Ishikawa (cell line): ENCODE measurements at regions not wholly inside any gene's neighbourhood (a gene's known extent, or its start where the extent isn't known, plus 50 kb on each side); places are given as distances from the start of the nearest gene placed in this dataset.
A peak's percentile ranks its signal among the peaks of the same experiment; 100 is the strongest.

Source experiments
- CEBPB ChIP-seq: IDR thresholded peaks from 2 replicates; pipeline ENCODE4 v1.6.1; 2012
- CREB1 ChIP-seq: IDR thresholded peaks from 2 replicates; pipeline ENCODE4 v1.6.1; 2012; ENCODE audit warnings: low read depth
- EGR1 ChIP-seq: IDR thresholded peaks from 2 replicates; pipeline ENCODE4 v1.6.1; 2012
- EP300 ChIP-seq: IDR thresholded peaks from 2 replicates; pipeline ENCODE4 v1.6.1; 2012; ENCODE audit warnings: borderline replicate concordance
- FOXM1 ChIP-seq: IDR thresholded peaks from 2 replicates; pipeline ENCODE4 v1.6.1; 2012; ENCODE audit warnings: low read depth, borderline replicate concordance
- NFIC ChIP-seq: IDR thresholded peaks from 2 replicates; pipeline ENCODE4 v1.6.1; 2012
- RAD21 ChIP-seq: IDR thresholded peaks from 2 replicates; pipeline ENCODE4 v1.6.1; 2012; ENCODE audit warnings: low read depth
- REST ChIP-seq: IDR thresholded peaks from 2 replicates; pipeline ENCODE4 v1.6.1; 2012; ENCODE audit warnings: low read depth, mild to moderate bottlenecking
- TAF1 ChIP-seq: IDR thresholded peaks from 2 replicates; pipeline ENCODE4 v1.6.1; 2012; ENCODE audit warnings: low read depth, mild to moderate bottlenecking
- TCF12 ChIP-seq: IDR thresholded peaks from 2 replicates; pipeline ENCODE4 v1.6.1; 2012; ENCODE audit warnings: low read depth
- TEAD4 ChIP-seq: IDR thresholded peaks from 2 replicates; pipeline ENCODE4 v1.6.1; 2012
- YY1 ChIP-seq: IDR thresholded peaks from 2 replicates; pipeline ENCODE4 v1.6.1; 2012; ENCODE audit warnings: low read depth
- ZBTB7A ChIP-seq: IDR thresholded peaks from 2 replicates; pipeline ENCODE4 v1.6.1; 2012; ENCODE audit warnings: low read depth
- TF ChIP-seq, protein P1 (sequence below): IDR thresholded peaks from 2 replicates; pipeline ENCODE4 v1.6.1; 2012
- TF ChIP-seq, protein P2 (sequence below): IDR thresholded peaks from 2 replicates; pipeline ENCODE4 v1.6.1; 2012

DNA sequence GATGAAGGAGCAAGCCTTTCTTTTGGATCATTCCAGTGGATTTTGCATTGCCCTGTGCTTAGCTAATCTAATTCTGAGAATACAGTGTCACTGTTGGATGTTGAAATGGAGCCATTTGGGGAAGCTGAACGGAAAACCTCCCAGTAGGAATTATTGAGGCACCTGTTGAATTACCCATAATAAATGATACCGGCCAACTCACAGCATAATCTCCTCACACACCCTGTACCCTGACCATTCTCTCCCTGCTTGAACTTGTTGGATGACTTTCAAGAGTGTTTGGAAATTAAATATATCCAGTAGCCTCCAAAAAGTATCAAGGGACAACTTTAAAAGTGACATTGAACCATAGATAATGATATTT is 171.4 kb upstream of the HES1 start:
- TF ChIP-seq CREB1 = no peak
- no peak for TF ChIP-seq NFIC
- TF ChIP-seq REST = no peak
- TF ChIP-seq TEAD4 = no peak
- TF ChIP-seq TCF12 = no peak
- no peak for TF ChIP-seq FOXM1
- TF ChIP-seq TAF1 = no peak
- TF ChIP-seq CEBPB = no peak
- no peak for TF ChIP-seq RAD21
- no peak for TF ChIP-seq ZBTB7A
- no peak for TF ChIP-seq YY1
- TF ChIP-seq, protein P1, sequence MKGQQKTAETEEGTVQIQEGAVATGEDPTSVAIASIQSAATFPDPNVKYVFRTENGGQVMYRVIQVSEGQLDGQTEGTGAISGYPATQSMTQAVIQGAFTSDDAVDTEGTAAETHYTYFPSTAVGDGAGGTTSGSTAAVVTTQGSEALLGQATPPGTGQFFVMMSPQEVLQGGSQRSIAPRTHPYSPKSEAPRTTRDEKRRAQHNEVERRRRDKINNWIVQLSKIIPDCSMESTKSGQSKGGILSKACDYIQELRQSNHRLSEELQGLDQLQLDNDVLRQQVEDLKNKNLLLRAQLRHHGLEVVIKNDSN = no peak
- no peak for TF ChIP-seq EP300
- TF ChIP-seq, protein P2, sequence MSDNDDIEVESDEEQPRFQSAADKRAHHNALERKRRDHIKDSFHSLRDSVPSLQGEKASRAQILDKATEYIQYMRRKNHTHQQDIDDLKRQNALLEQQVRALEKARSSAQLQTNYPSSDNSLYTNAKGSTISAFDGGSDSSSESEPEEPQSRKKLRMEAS = no peak
- TF ChIP-seq EGR1 = no peak

GRCh38 chr3:193968380-193968974 is 167.5 kb upstream of the HES1 start:
- TF ChIP-seq ZBTB7A (no peak), YY1 (no peak), TAF1 (no peak), CEBPB (no peak), RAD21 (no peak), REST (no peak)
- TF ChIP-seq, protein P2 = no peak

DNA sequence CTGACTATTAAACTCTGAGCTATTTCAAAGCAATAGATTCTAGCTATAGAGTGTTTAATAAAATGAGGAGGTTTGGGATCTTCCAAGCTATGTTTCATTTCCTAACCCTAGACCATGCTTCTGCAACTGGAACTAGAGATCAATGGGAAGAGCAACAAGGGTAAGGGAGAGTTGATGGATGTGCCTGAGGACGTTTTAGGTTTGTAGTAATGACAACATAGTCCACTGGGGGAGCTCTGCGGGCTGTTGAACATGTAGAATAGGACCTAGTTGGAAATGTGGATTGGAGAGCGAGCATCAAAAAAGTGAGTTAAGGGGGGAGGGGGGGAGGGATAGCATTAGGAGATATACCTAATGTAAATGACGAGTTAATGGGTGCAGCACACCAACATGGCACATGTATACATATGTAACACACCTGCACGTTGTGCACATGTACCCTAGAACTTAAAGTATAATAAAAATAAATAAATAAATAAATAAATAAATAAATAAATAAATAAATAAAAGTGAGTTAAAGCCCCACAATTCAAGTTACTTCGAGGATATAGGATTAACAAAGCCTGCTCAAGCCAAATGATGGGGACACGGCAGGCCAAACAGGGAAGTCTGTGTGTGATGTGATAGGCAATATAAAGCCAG is 165.7 kb upstream of the HES1 start:
- TF ChIP-seq RAD21 = peak; percentile 56

DNA sequence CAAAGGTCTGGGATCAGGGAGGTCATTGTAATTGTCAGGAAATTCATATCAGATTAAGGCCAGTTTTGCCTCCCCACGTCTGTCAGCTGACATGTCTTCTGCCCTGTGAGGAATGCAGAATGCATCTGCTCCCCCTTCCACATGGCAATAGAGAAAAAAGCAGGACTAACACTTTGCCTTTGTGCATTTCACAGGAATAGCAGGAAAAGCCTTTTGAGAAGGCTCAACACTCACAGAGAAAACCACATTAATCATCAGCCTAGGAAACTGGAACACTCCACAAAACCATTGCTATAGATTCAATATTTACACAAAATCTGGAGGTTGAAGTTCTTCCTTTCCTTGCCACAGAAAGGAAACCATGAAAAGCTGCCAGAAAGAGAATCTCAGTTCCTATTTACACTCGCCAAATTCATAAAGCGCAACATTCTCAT is 165.2 kb upstream of the HES1 start:
- TF ChIP-seq EP300 (no peak), NFIC (no peak), FOXM1 (no peak), TEAD4 (no peak), TAF1 (no peak), REST (no peak), CREB1 (no peak), TCF12 (no peak; the same call in 1 of the 2 replicates), ZBTB7A (no peak), EGR1 (no peak), RAD21 (no peak), YY1 (no peak)
- TF ChIP-seq, protein P1 = no peak
- TF ChIP-seq, protein P2 = no peak
